GM06990 (cell line): ENCODE measurements at regions not wholly inside any gene's neighbourhood (a gene's known extent, or its start where the extent isn't known, plus 50 kb on each side); places are given as distances from the start of the nearest gene placed in this dataset.

Experiments used
- DNase-seq: peaks from one replicate; pipeline ENCODE4 v3.0.0-alpha.2; 2011; ENCODE audit not compliant: insufficient read length; ENCODE audit errors: extremely low read depth
- H3K27me3 ChIP-seq: replicated peaks from 2 replicates; pipeline ENCODE4 v1.6.0; 2011; ENCODE audit warnings: low read length; ENCODE audit not compliant: control insufficient read depth, insufficient read depth
- H3K36me3 ChIP-seq: 2 replicates; pipeline ENCODE4 v1.5.1; 2011; ENCODE audit warnings: low read length; ENCODE audit not compliant: control insufficient read depth, insufficient read depth
- H3K4me3 ChIP-seq: replicated peaks from 2 replicates; pipeline ENCODE4 v1.5.1; 2011; ENCODE audit warnings: low read depth, mild to moderate bottlenecking, control low read depth, low read length
- CTCF ChIP-seq: IDR thresholded peaks from 2 replicates; pipeline ENCODE4 v1.5.1; 2011; ENCODE audit warnings: low read length, control low read depth, mild to moderate bottlenecking, inconsistent platforms; ENCODE audit not compliant: insufficient read depth, poor library complexity, severe bottlenecking

- no peaks in the 10 kb centered on the region for H3K36me3 ChIP-seq
- DNase-seq: no peak
- no peak overlapping the region for H3K4me3 ChIP-seq
- no peak for TF ChIP-seq CTCF
- H3K27me3 ChIP-seq: peaks cover 1% of the 10 kb centered on the region; the same call in 1 of the 2 replicates
Observed at GRCh38 chr3:188052169-188053035, 101.6 kb upstream of the LPP start.

GRCh38 chr3:188053036-188053340 lies 101.0 kb upstream of the LPP start:
- DNase-seq: no peak
- no peak for TF ChIP-seq CTCF
- H3K4me3 ChIP-seq: no peak overlapping the region

GRCh38 chr3:188053710-188054380 lies 100.1 kb upstream of the LPP start:
- no peak for DNase-seq
- H3K36me3 ChIP-seq: no peaks in the 10 kb centered on the region
- TF ChIP-seq CTCF: no peak
- peaks cover 1% of the 10 kb centered on the region; the same call in 1 of the 2 replicates for H3K27me3 ChIP-seq
- H3K4me3 ChIP-seq: no peak overlapping the region

More at GRCh38 chr3:188053036-188053340, 101.0 kb upstream of the LPP start:
- Histone ChIP-seq H3K36me3 (no peaks in the 10 kb centered on the region), H3K27me3 (peaks cover 1% of the 10 kb centered on the region; the same call in 1 of the 2 replicates)

GRCh38 chr3:188054541-188054940 lies 99.4 kb upstream of the LPP start:
- DNase-seq: no peak
- Histone ChIP-seq H3K27me3 (peaks cover 1% of the 10 kb centered on the region; the same call in 1 of the 2 replicates), H3K36me3 (no peaks in the 10 kb centered on the region), H3K4me3 (no peak overlapping the region)
- TF ChIP-seq CTCF: no peak

- H3K27me3 ChIP-seq: peaks cover 1% of the 10 kb centered on the region; the same call in 1 of the 2 replicates
- H3K4me3 ChIP-seq: no peak overlapping the region
- no peak for TF ChIP-seq CTCF
- no peak for DNase-seq
- no peaks in the 10 kb centered on the region for H3K36me3 ChIP-seq
Observed at GRCh38 chr3:188055388-188055787, 98.6 kb upstream of the LPP start.
